RWPE2 (cell line): ENCODE measurements at regions not wholly inside any gene's neighbourhood (a gene's known extent, or its start where the extent isn't known, plus 50 kb on each side); places are given as distances from the start of the nearest gene placed in this dataset.
A peak's percentile ranks its signal among the peaks of the same experiment; 100 is the strongest.

Source experiments
- ATAC-seq: fragments of 200-7000 bp; cut with Tn5 transposase; 3 replicates; pipeline ENCODE4 v1.9.1; 2021; ENCODE audit warnings: low read depth
- DNase-seq: peaks from one replicate; pipeline ENCODE4 v3.0.0-alpha.2; 2020; ENCODE audit warnings: low spot score
- H3K27ac ChIP-seq: fragments of 450-650 bp; 2 replicates; pipeline ENCODE4 v1.5.1; 2017; ENCODE audit warnings: mild to moderate bottlenecking; ENCODE audit not compliant: poor library complexity, severe bottlenecking
- H3K27me3 ChIP-seq: fragments of 250-450 bp; sonication (Bioruptor Pico); 2 replicates; pipeline ENCODE4 v1.5.1; 2021; ENCODE audit warnings: mild to moderate bottlenecking, moderate library complexity; ENCODE audit not compliant: insufficient read depth, poor library complexity, severe bottlenecking
- H3K36me3 ChIP-seq: fragments of 250-450 bp; sonication (Bioruptor Pico); 2 replicates; pipeline ENCODE4 v1.5.1; 2020; ENCODE audit warnings: low read depth, mild to moderate bottlenecking, moderate library complexity
- H3K4me1 ChIP-seq: fragments of 250-450 bp; sonication (Bioruptor Pico); 2 replicates; pipeline ENCODE4 v1.5.1; 2021; ENCODE audit warnings: mild to moderate bottlenecking, moderate library complexity; ENCODE audit not compliant: insufficient read depth, poor library complexity, severe bottlenecking
- H3K4me3 ChIP-seq: fragments of 250-450 bp; sonication (Bioruptor Pico); 2 replicates; pipeline ENCODE4 v1.5.1; 2021; ENCODE audit warnings: mild to moderate bottlenecking, moderate library complexity; ENCODE audit not compliant: severe bottlenecking
- H3K9me3 ChIP-seq: fragments of 250-450 bp; sonication (Bioruptor Pico); 2 replicates; pipeline ENCODE4 v1.5.1; 2021; ENCODE audit warnings: mild to moderate bottlenecking, moderate library complexity; ENCODE audit not compliant: severe bottlenecking
- TF ChIP-seq, protein P1 (sequence below): fragments of 450-650 bp; IDR thresholded peaks from one replicate; pipeline ENCODE4 v1.5.1; 2017; ENCODE audit warnings: mild to moderate bottlenecking, moderate library complexity; ENCODE audit not compliant: poor library complexity, severe bottlenecking

DNA sequence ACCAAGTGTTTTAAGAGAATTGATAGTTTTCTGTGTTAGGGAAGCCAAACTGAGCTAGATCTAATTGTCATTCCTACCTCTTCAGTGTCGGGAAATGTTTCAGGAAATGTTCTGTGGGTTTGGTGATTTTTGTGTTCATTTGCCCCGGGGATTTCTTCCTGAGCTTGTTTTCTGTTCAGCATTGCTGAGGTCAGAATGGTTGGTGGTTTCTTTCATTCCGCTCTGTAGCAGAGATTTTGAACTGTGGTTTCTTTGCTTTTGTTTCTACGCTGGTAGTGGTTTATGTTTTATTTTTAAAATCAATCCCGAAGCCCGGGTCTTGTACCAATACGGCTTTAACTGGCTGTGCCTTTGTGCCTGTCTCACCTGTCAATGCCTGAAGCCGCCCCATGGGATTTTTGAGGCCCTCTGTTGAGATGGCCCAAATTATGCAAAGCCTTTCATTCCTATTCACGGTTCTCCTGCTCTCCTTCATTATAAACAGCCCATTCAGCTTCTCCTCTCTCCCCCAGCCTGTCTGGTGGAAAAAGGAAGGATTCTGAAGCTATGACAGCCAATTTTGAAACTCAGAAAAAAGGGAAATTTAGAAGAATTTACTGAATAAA is 417.2 kb upstream of the KAZN start:
- ATAC-seq (no peak), DNase-seq (no peak)
- no peaks in the 10 kb centered on the region for H3K27me3 ChIP-seq
- TF ChIP-seq, protein P1, sequence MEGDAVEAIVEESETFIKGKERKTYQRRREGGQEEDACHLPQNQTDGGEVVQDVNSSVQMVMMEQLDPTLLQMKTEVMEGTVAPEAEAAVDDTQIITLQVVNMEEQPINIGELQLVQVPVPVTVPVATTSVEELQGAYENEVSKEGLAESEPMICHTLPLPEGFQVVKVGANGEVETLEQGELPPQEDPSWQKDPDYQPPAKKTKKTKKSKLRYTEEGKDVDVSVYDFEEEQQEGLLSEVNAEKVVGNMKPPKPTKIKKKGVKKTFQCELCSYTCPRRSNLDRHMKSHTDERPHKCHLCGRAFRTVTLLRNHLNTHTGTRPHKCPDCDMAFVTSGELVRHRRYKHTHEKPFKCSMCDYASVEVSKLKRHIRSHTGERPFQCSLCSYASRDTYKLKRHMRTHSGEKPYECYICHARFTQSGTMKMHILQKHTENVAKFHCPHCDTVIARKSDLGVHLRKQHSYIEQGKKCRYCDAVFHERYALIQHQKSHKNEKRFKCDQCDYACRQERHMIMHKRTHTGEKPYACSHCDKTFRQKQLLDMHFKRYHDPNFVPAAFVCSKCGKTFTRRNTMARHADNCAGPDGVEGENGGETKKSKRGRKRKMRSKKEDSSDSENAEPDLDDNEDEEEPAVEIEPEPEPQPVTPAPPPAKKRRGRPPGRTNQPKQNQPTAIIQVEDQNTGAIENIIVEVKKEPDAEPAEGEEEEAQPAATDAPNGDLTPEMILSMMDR: no peak
- H3K9me3 ChIP-seq: no peaks in the 10 kb centered on the region
- H3K4me3 ChIP-seq: no peak overlapping the region
- no peaks in the 10 kb centered on the region for H3K36me3 ChIP-seq
- no peaks in the 10 kb centered on the region for H3K4me1 ChIP-seq
- H3K27ac ChIP-seq: no peak overlapping the region

DNA sequence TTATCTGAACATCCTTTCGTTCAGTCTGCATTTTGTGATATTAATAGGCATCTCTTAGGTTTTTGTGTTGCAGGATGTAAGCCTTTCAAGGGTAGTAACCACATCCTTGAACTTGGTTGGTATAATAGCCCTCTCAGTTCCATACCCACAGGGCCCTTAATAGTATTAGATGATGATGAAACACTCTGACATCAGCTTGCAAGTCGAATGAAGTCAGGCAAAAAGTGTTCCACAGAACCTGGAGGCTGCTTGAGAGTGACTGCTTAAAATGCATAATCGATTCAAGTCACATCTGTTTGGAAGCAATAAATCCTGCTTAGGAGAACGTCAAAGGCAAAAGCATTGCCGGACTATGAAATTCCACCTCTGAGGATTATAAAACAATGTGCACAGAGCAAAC is 415.6 kb upstream of the KAZN start:
- Histone ChIP-seq H3K4me1 (no peaks in the 10 kb centered on the region), H3K9me3 (no peaks in the 10 kb centered on the region), H3K36me3 (no peaks in the 10 kb centered on the region), H3K4me3 (no peak overlapping the region), H3K27me3 (no peaks in the 10 kb centered on the region), H3K27ac (no peak overlapping the region)
- DNase-seq (no peak), ATAC-seq (no peak)
- TF ChIP-seq, protein P1: no peak

DNA sequence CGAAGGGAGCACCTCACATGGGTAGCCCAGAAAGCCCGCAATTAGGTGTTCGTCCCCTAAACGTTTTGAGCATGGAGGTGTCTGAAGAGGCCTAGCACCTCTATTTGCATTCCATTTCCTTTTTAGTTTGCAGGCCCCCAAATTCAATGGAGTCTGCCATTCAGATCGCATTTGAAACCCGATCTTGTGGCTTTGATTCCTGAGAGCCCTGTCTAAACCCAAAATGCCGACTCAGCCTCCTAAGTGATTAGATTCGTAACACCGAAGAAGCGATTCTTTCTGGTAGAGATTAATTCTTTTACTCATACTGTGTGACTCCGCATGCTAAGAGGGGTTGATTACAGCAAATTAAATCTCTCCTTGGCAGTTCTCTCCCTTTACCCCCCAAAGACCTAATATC is 415.2 kb upstream of the KAZN start:
- no peak for ATAC-seq
- TF ChIP-seq, protein P1: no peak
- no peak overlapping the region for H3K27ac ChIP-seq

DNA sequence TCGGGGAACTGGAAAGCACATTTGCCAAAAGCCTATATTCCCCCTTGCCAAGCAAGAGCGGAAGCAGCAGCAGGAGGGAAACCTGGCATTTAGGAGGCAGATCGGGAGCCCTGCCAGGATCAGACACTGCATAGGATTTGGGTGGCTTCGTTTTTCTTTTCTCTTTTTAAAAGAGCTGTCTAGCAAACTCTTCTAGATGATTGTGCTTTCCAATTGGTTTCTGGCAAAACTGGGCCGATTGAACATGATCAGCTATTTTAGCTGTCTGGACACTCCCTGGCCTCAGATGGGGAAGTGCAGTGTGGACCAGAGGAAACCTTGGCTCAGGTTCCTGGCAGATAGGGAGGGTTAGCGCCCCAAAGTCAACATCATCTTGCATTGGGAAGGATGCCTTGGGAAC is 414.0 kb upstream of the KAZN start:
- Histone ChIP-seq H3K36me3 (no peaks in the 10 kb centered on the region), H3K9me3 (no peaks in the 10 kb centered on the region), H3K4me1 (peaks cover 2% of the 10 kb centered on the region), H3K4me3 (no peak overlapping the region), H3K27me3 (no peaks in the 10 kb centered on the region), H3K27ac (no peak overlapping the region)
- DNase-seq: no peak
- TF ChIP-seq, protein P1: no peak
- ATAC-seq: no peak

More for the DNA sequence above, 415.2 kb upstream of the KAZN start:
- H3K36me3 ChIP-seq: no peaks in the 10 kb centered on the region
- no peaks in the 10 kb centered on the region for H3K27me3 ChIP-seq
- no peak for DNase-seq
- no peak overlapping the region for H3K4me3 ChIP-seq
- H3K9me3 ChIP-seq: no peaks in the 10 kb centered on the region
- no peaks in the 10 kb centered on the region for H3K4me1 ChIP-seq

DNA sequence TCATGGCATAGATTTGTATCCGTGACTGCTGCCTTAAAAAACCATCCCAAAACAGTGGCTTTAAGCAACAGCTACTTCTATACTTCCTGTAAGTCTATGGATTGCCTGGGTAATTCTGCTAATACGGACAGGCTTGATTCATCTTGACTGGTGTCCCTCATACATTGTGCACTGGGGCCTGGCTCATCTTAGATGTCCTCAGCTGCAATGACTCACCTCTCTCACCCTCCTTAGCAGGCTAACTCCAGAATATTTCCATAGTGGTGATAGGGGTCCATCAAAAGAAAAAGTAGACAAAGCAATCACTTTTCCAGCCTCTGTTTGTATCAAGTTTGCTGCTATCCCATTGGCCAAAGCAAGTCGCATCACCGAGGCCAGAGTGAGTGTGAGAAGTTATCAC is 409.1 kb upstream of the KAZN start:
- DNase-seq: no peak
- TF ChIP-seq, protein P1: no peak
- H3K9me3 ChIP-seq: no peaks in the 10 kb centered on the region
- no peaks in the 10 kb centered on the region for H3K27me3 ChIP-seq
- no peak for ATAC-seq
- no peaks in the 10 kb centered on the region for H3K36me3 ChIP-seq
- H3K4me1 ChIP-seq: peaks cover 18% of the 10 kb centered on the region
- peak overlapping the region; percentile 74 for H3K27ac ChIP-seq
- H3K4me3 ChIP-seq: no peak overlapping the region
